ENCODE measurements at regions not wholly inside any gene's neighbourhood (a gene's known extent, or its start where the extent isn't known, plus 50 kb on each side); places are given as distances from the start of the nearest gene placed in this dataset.
A peak's percentile ranks its signal among the peaks of the same experiment; 100 is the strongest.
"Not testable (repeated sequence)": the region's sequence is repeated elsewhere in the genome, so short reads cannot be mapped to it uniquely, and the experiment has no call there.

GRCh38 chr1:217134857-217135568 lies 411.8 kb upstream of the ESRRG start:
- H3K27me3 ChIP-seq: peaks cover 0 to 52% (median 0%) of the 10 kb centered on the region in 4 donors
- intact Hi-C loops (cut with DNase I): no loop called here
- peaks cover 5 to 50% (median 36%) of the 10 kb centered on the region in 4 donors for H3K4me1 ChIP-seq
- TF ChIP-seq POLR2A (IDR thresholded peaks at IDR 0.05; ENCODE audit: low read depth) (no peak), EP300 (IDR thresholded peaks at IDR 0.05) (no peak), POLR2AphosphoS5 (IDR thresholded peaks at IDR 0.05) (no peak), CTCF (IDR thresholded peaks at IDR 0.05) (no peak)
- H3K36me3 ChIP-seq: no peaks in the 10 kb centered on the region
- WGBS: 2% methylated on average over 49 of the region's 49 CpGs
- no peaks in the 10 kb centered on the region for H3K9me3 ChIP-seq
- peak overlapping the region; percentile 61 to 72 (median 62) for H3K4me3 ChIP-seq
- peak overlapping the region; percentile 69 to 75 (median 74) for H3K27ac ChIP-seq (replicated peaks in 1 of 4)
- no peak for DNase-seq (ENCODE audit: extremely low spot score)

GRCh38 chr1:217133958-217134856 lies 411.0 kb upstream of the ESRRG start:
- peak overlapping the region; percentile 69 to 75 (median 74) for H3K27ac ChIP-seq (replicated peaks in 1 of 4)
- intact Hi-C loops (cut with DNase I): no loop called here
- H3K4me1 ChIP-seq: peaks cover 5 to 50% (median 36%) of the 10 kb centered on the region in 4 donors
- H3K36me3 ChIP-seq: no peaks in the 10 kb centered on the region
- DNase-seq (ENCODE audit: extremely low spot score): no peak
- peak overlapping the region; percentile 61 to 72 (median 62) for H3K4me3 ChIP-seq
- peaks cover 0 to 45% (median 0%) of the 10 kb centered on the region in 4 donors for H3K27me3 ChIP-seq
- 31% methylated on average over 43 of the region's 53 CpGs for WGBS
- no peak for TF ChIP-seq POLR2AphosphoS5 (IDR thresholded peaks at IDR 0.05)
- TF ChIP-seq CTCF (IDR thresholded peaks at IDR 0.05): no peak
- TF ChIP-seq EP300 (IDR thresholded peaks at IDR 0.05): no peak
- no peaks in the 10 kb centered on the region for H3K9me3 ChIP-seq

GRCh38 chr1:217133092-217133491 lies 409.9 kb upstream of the ESRRG start:
- H3K27ac ChIP-seq (replicated peaks in 1 of 4): no peak overlapping the region
- H3K4me1 ChIP-seq: peaks cover 5 to 44% (median 36%) of the 10 kb centered on the region in 4 donors
- 92% methylated on average over 19 of the region's 20 CpGs for WGBS
- H3K36me3 ChIP-seq: no peaks in the 10 kb centered on the region
- H3K9me3 ChIP-seq: no peaks in the 10 kb centered on the region
- no peak overlapping the region for H3K4me3 ChIP-seq
- no peak for DNase-seq (ENCODE audit: extremely low spot score)
- TF ChIP-seq CTCF (IDR thresholded peaks at IDR 0.05) (no peak), POLR2AphosphoS5 (IDR thresholded peaks at IDR 0.05) (no peak), POLR2A (IDR thresholded peaks at IDR 0.05; ENCODE audit: low read depth) (no peak), EP300 (IDR thresholded peaks at IDR 0.05) (no peak)
- peaks cover 0 to 37% (median 0%) of the 10 kb centered on the region in 4 donors for H3K27me3 ChIP-seq
- intact Hi-C loops (cut with DNase I): no loop called here

GRCh38 chr1:217123340-217123739 lies 400.1 kb upstream of the ESRRG start:
- H3K4me3 ChIP-seq; H3K27me3 ChIP-seq; H3K36me3 ChIP-seq; intact Hi-C loops (cut with DNase I); DNase-seq (ENCODE audit: extremely low spot score); H3K27ac ChIP-seq (replicated peaks in 1 of 4); H3K9me3 ChIP-seq: not testable (repeated sequence)
- 85% methylated on average over 1 of the region's 1 CpG for WGBS
- H3K4me1 ChIP-seq: peaks cover 0 to 12% (median 9%) of the 10 kb centered on the region in 4 donors

GRCh38 chr1:217117973-217118465 lies 394.8 kb upstream of the ESRRG start:
- Histone ChIP-seq H3K4me1 (peaks cover 0 to 12% (median 9%) of the 10 kb centered on the region in 4 donors), H3K4me3 (no peak overlapping the region), H3K9me3 (peaks cover 0 to 8% (median 0%) of the 10 kb centered on the region in 4 donors), H3K27me3 (no peaks in the 10 kb centered on the region), H3K27ac (replicated peaks in 1 of 4) (no peak overlapping the region), H3K36me3 (no peaks in the 10 kb centered on the region)
- no peak for DNase-seq (ENCODE audit: extremely low spot score)
- intact Hi-C loops (cut with DNase I): no loop called here
- TF ChIP-seq CTCF (IDR thresholded peaks at IDR 0.05): no peak
- no peak for TF ChIP-seq POLR2AphosphoS5 (IDR thresholded peaks at IDR 0.05)
- no peak for TF ChIP-seq EP300 (IDR thresholded peaks at IDR 0.05)
- TF ChIP-seq POLR2A (IDR thresholded peaks at IDR 0.05; ENCODE audit: low read depth): no peak
